ENCODE measurements at regions not wholly inside any gene's neighbourhood (a gene's known extent, or its start where the extent isn't known, plus 50 kb on each side); places are given as distances from the start of the nearest gene placed in this dataset.

DNA sequence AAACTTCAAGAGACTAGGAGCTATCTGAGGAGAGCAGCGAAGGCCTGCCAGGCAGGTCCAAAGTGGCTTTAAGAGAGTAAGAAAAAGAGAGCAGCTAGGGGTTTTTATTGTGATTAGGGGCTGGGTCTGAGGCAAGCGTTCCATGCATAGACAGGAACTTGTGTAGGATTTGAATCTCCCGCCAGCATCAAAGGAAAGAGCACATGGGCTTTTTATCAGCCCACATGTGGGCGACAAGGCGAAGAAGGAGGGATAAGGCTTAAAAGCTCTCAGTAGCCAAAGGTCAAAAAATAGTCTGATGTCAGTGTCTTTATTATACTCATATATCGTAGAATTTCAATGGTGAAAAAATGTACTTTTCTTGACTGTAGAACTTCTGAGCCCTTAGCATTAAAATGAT lies 178.5 kb upstream of the TMEFF2 start:
- CTCF ChIA-PET, result interaction anchor here (1.0 kb wide), 1 partner anchor 211 kb away, joined by 3 read pairs; no protein-coding TSS in a partner anchor

DNA sequence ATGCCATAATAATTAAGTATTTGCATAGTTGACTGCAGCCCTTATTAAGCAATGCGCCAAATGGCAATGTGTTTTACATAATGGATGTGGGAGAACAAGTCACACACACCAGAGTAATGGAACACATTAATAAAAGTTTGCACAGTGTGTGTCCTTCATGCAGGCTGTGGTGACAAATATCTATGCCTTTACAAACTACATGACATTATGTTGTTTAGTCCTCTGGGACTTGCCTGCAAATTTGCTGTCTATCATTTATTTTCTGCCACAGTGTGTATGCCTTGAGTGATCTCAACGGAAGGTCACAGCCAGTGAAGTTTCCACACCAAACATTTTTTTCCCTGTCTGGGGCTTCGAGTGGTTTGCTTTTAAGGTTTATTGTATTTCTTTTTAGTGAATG lies 175.2 kb upstream of the TMEFF2 start:
- Histone ChIP-seq H4K20me1 (ENCODE audit: insufficient read depth) (no peaks in the 10 kb centered on the region), H3K9ac (no peak overlapping the region), H3K27me3 (ENCODE audit: insufficient read depth) (no peaks in the 10 kb centered on the region), H3K4me1 (ENCODE audit: control insufficient read depth in 1 of 2, insufficient read depth in 2 of 2, low read depth in 1 of 2, low read length in 1 of 2) (no peaks in the 10 kb centered on the region), H3F3A (replicated peaks; ENCODE audit: insufficient read depth) (no peaks in the 10 kb centered on the region), H3K27ac (ENCODE audit: low read depth in 2 of 2, low read length in 1 of 2) (no peak overlapping the region), H3K79me2 (ENCODE audit: insufficient read depth) (no peaks in the 10 kb centered on the region), H3K9me2 (no peaks in the 10 kb centered on the region), H3K9me3 (no peaks in the 10 kb centered on the region), H3K4me3 (ENCODE audit: low read depth in 2 of 2, low read length in 1 of 2) (no peak overlapping the region), H2AFZ (ENCODE audit: low read depth) (no peak overlapping the region), H3K4me2 (no peak overlapping the region), H3K36me3 (replicated peaks in 1 of 2; ENCODE audit: control insufficient read depth in 1 of 2, insufficient read depth in 2 of 2, low read length in 1 of 2) (no peaks in the 10 kb centered on the region)
- 61% methylated on average over 3 of the region's 3 CpGs for WGBS (ENCODE audit: low lambda C conversion rate)
- ChIA-PET POLR2A (no interaction called here), CTCF (no interaction called here)
- TF ChIP-seq NFIC (IDR thresholded peaks at IDR 0.05; ENCODE audit: borderline replicate concordance) (no peak), TEAD4 (IDR thresholded peaks at IDR 0.05; ENCODE audit: borderline replicate concordance, insufficient read depth) (no peak), SMC3 (IDR thresholded peaks at IDR 0.05; ENCODE audit: low read depth, low read length) (no peak), GABPA (IDR thresholded peaks at IDR 0.05; ENCODE audit: low read depth) (no peak), RXRA (IDR thresholded peaks at IDR 0.05; ENCODE audit: borderline replicate concordance, low read depth) (no peak), GATA2 (CRISPR knock-in tag; IDR thresholded peaks at IDR 0.05) (no peak), JUND (IDR thresholded peaks at IDR 0.05) (no peak), MXI1 (IDR thresholded peaks at IDR 0.05; ENCODE audit: low read depth, low read length) (no peak), RAD21 (IDR thresholded peaks at IDR 0.05; ENCODE audit: low read length) (no peak), ELF1 (IDR thresholded peaks at IDR 0.05) (no peak), EZH2phosphoT487 (IDR thresholded peaks at IDR 0.05; ENCODE audit: borderline replicate concordance, low read depth) (no peak), CHD2 (IDR thresholded peaks at IDR 0.05; ENCODE audit: low read length, partially characterized antibody) (no peak), SIN3A (IDR thresholded peaks at IDR 0.05; ENCODE audit: borderline replicate concordance, low read depth, low read length) (no peak)
- TF ChIP-seq, protein P1, sequence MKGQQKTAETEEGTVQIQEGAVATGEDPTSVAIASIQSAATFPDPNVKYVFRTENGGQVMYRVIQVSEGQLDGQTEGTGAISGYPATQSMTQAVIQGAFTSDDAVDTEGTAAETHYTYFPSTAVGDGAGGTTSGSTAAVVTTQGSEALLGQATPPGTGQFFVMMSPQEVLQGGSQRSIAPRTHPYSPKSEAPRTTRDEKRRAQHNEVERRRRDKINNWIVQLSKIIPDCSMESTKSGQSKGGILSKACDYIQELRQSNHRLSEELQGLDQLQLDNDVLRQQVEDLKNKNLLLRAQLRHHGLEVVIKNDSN (IDR thresholded peaks at IDR 0.05; ENCODE audit: borderline replicate concordance, low read depth), result no peak
- TF ChIP-seq, protein P2, sequence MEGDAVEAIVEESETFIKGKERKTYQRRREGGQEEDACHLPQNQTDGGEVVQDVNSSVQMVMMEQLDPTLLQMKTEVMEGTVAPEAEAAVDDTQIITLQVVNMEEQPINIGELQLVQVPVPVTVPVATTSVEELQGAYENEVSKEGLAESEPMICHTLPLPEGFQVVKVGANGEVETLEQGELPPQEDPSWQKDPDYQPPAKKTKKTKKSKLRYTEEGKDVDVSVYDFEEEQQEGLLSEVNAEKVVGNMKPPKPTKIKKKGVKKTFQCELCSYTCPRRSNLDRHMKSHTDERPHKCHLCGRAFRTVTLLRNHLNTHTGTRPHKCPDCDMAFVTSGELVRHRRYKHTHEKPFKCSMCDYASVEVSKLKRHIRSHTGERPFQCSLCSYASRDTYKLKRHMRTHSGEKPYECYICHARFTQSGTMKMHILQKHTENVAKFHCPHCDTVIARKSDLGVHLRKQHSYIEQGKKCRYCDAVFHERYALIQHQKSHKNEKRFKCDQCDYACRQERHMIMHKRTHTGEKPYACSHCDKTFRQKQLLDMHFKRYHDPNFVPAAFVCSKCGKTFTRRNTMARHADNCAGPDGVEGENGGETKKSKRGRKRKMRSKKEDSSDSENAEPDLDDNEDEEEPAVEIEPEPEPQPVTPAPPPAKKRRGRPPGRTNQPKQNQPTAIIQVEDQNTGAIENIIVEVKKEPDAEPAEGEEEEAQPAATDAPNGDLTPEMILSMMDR (IDR thresholded peaks at IDR 0.05), result no peak
- no peak for DNase-seq

More for the DNA sequence above, 178.5 kb upstream of the TMEFF2 start:
- Histone ChIP-seq H3K4me2 (no peak overlapping the region), H3F3A (replicated peaks; ENCODE audit: insufficient read depth) (no peaks in the 10 kb centered on the region), H2AFZ (ENCODE audit: low read depth) (no peak overlapping the region), H3K4me1 (ENCODE audit: control insufficient read depth in 1 of 2, insufficient read depth in 2 of 2, low read depth in 1 of 2, low read length in 1 of 2) (no peaks in the 10 kb centered on the region; a peak in 1 of 4 replicates), H3K27ac (ENCODE audit: low read depth in 2 of 2, low read length in 1 of 2) (no peak overlapping the region), H3K9me3 (no peaks in the 10 kb centered on the region), H3K79me2 (ENCODE audit: insufficient read depth) (no peaks in the 10 kb centered on the region), H3K9ac (no peak overlapping the region), H3K9me2 (no peaks in the 10 kb centered on the region), H4K20me1 (ENCODE audit: insufficient read depth) (no peaks in the 10 kb centered on the region), H3K4me3 (ENCODE audit: low read depth in 2 of 2, low read length in 1 of 2) (no peak overlapping the region), H3K27me3 (ENCODE audit: insufficient read depth) (no peaks in the 10 kb centered on the region), H3K36me3 (replicated peaks in 1 of 2; ENCODE audit: control insufficient read depth in 1 of 2, insufficient read depth in 2 of 2, low read length in 1 of 2) (no peaks in the 10 kb centered on the region)
- no peak for DNase-seq
- 69% methylated on average over 6 of the region's 6 CpGs for WGBS (ENCODE audit: low lambda C conversion rate)
- TF ChIP-seq SMC3 (IDR thresholded peaks at IDR 0.05; ENCODE audit: low read depth, low read length) (no peak), TAF1 (IDR thresholded peaks at IDR 0.05; ENCODE audit: borderline replicate concordance, low read depth, low read length) (no peak), GATA2 (CRISPR knock-in tag; IDR thresholded peaks at IDR 0.05) (no peak), EZH2phosphoT487 (IDR thresholded peaks at IDR 0.05; ENCODE audit: borderline replicate concordance, low read depth) (no peak), RAD21 (IDR thresholded peaks at IDR 0.05; ENCODE audit: low read length) (no peak), NFIC (IDR thresholded peaks at IDR 0.05; ENCODE audit: borderline replicate concordance) (no peak), FOXM1 (IDR thresholded peaks at IDR 0.05; ENCODE audit: low read depth) (no peak), ELF1 (IDR thresholded peaks at IDR 0.05) (no peak), TCF12 (IDR thresholded peaks at IDR 0.05) (no peak), POLR2AphosphoS5 (IDR thresholded peaks at IDR 0.05; ENCODE audit: low read depth, low read length) (no peak)
- TF ChIP-seq, protein P3, sequence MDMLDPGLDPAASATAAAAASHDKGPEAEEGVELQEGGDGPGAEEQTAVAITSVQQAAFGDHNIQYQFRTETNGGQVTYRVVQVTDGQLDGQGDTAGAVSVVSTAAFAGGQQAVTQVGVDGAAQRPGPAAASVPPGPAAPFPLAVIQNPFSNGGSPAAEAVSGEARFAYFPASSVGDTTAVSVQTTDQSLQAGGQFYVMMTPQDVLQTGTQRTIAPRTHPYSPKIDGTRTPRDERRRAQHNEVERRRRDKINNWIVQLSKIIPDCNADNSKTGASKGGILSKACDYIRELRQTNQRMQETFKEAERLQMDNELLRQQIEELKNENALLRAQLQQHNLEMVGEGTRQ (IDR thresholded peaks at IDR 0.05; ENCODE audit: borderline replicate concordance, low read depth, low read length), result no peak
- TF ChIP-seq, protein P1 (IDR thresholded peaks at IDR 0.05; ENCODE audit: borderline replicate concordance, low read depth), result no peak
- TF ChIP-seq, protein P4, sequence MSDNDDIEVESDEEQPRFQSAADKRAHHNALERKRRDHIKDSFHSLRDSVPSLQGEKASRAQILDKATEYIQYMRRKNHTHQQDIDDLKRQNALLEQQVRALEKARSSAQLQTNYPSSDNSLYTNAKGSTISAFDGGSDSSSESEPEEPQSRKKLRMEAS (IDR thresholded peaks at IDR 0.05; ENCODE audit: low read depth), result no peak
- TF ChIP-seq, protein P5, sequence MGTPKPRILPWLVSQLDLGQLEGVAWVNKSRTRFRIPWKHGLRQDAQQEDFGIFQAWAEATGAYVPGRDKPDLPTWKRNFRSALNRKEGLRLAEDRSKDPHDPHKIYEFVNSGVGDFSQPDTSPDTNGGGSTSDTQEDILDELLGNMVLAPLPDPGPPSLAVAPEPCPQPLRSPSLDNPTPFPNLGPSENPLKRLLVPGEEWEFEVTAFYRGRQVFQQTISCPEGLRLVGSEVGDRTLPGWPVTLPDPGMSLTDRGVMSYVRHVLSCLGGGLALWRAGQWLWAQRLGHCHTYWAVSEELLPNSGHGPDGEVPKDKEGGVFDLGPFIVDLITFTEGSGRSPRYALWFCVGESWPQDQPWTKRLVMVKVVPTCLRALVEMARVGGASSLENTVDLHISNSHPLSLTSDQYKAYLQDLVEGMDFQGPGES (IDR thresholded peaks at IDR 0.05; ENCODE audit: low read depth, low read length), result no peak
- POLR2A ChIA-PET, result no interaction called here
